HepG2 (cell line): ENCODE measurements at regions not wholly inside any gene's neighbourhood (a gene's known extent, or its start where the extent isn't known, plus 50 kb on each side); places are given as distances from the start of the nearest gene placed in this dataset.

Experiments
- ATAC-seq: fragments of 200-7000 bp; cut with Tn5 transposase; 3 replicates; pipeline ENCODE4 v1.9.1; 2020; ENCODE audit warnings: mild to moderate bottlenecking, moderate library complexity
- BruUV-seq: library from RNA; stranded (reverse); fragments of 400-500 nt; replicated peaks from 2 replicates; lab custom pipeline; 2021; lab: Mats Ljungman, UMichigan
- CTCF ChIA-PET: fragments of 300-600 bp; formaldehyde crosslinking; extraction: SDS; loops from one replicate; lab custom pipeline; 2021; ENCODE audit warnings: low total read pairs, inconsistent platforms, low intra/inter-chr PET ratio; lab: Yijun Ruan, JAX
- POLR2A ChIA-PET: fragments of 350-600 bp; sonication (Branson Sonifier 250); formaldehyde crosslinking; loops from one replicate; lab custom pipeline; 2020; ENCODE audit warnings: antibody characterized with exemption, inconsistent platforms; lab: Yijun Ruan, JAX
- DNase-seq: peaks from one replicate; pipeline ENCODE4 v3.0.0-alpha.2; 2015; ENCODE audit warnings: low spot score
- FAIRE-seq: peaks from 3 replicates; lab custom pipeline; 2011; peaks lifted over from hg19 to GRCh38; lab: Jason Lieb, UNC
- H2AFZ ChIP-seq: one replicate; pipeline ENCODE4 v1.6.1; 2011; ENCODE audit warnings: low read length, inconsistent platforms
- H3K27ac ChIP-seq: fragments of 300-600 bp; 3 replicates; pipeline ENCODE4 v1.8.0; 2011; ENCODE audit warnings: mixed run types, mild to moderate bottlenecking, mixed read lengths, low read length, inconsistent platforms; ENCODE audit not compliant: insufficient read depth; ENCODE audit errors: extremely low read length
- H3K27me3 ChIP-seq, 2 experiments: fragments of 200-600 bp in 1 of 2; 2 replicates in 1 of 2; 3 replicates in 1 of 2; pipeline versions ENCODE4 v1.6.0 to v1.8.0; 2011; ENCODE audit warnings: low read length in 2 of 2, mild to moderate bottlenecking in 2 of 2, moderate library complexity in 2 of 2, inconsistent platforms in 1 of 2; ENCODE audit not compliant: insufficient read depth in 2 of 2, control insufficient read depth in 1 of 2
- H3K36me3 ChIP-seq, 2 experiments: fragments of 200-600 bp in 1 of 2; replicated peaks in 1 of 2; 2 replicates in 1 of 2; 3 replicates in 1 of 2; pipeline versions ENCODE4 v1.5.1 to v1.8.0; 2011; ENCODE audit warnings: low read length in 2 of 2, inconsistent platforms in 1 of 2; ENCODE audit not compliant: insufficient read depth in 2 of 2, control insufficient read depth in 1 of 2
- H3K4me1 ChIP-seq: 2 replicates; pipeline ENCODE4 v1.5.1; 2012; ENCODE audit warnings: low read length, inconsistent platforms; ENCODE audit not compliant: insufficient read depth
- H3K4me2 ChIP-seq: 2 replicates; pipeline ENCODE4 v1.6.0; 2011; ENCODE audit warnings: low read depth, low read length, inconsistent platforms
- H3K4me3 ChIP-seq, 3 experiments: fragments of 200-600 bp in 1 of 3; sonication (generic), shearing (Covaris generic) in 1 of 3; replicated peaks in 1 of 3; 2 replicates each; pipeline ENCODE4 v1.5.1; 2011 to 2016; ENCODE audit warnings: low read length in 3 of 3, inconsistent platforms in 2 of 3, low read depth in 2 of 3, mild to moderate bottlenecking in 2 of 3, control low read depth in 1 of 3, mixed read lengths in 1 of 3; ENCODE audit not compliant: insufficient read depth in 1 of 3
- H3K79me2 ChIP-seq: one replicate; pipeline ENCODE4 v1.6.1; 2011; ENCODE audit warnings: low read length, inconsistent platforms; ENCODE audit not compliant: insufficient read depth
- H3K9ac ChIP-seq: 2 replicates; pipeline ENCODE4 v1.6.0; 2011; ENCODE audit warnings: mild to moderate bottlenecking, low read depth, low read length, inconsistent platforms; ENCODE audit not compliant: insufficient read depth
- H3K9me3 ChIP-seq: 2 replicates; pipeline ENCODE4 v1.5.1; 2012; ENCODE audit warnings: mild to moderate bottlenecking, low read length
- H4K20me1 ChIP-seq: 2 replicates; pipeline ENCODE4 v1.6.0; 2011; ENCODE audit warnings: inconsistent platforms, mild to moderate bottlenecking, low read length, moderate library complexity; ENCODE audit not compliant: insufficient read depth
- CBX2 ChIP-seq, 2 experiments: fragments of 200-600 bp in 1 of 2; sonication (generic); formaldehyde crosslinking in 1 of 2; IDR thresholded peaks; 2 replicates each; pipeline versions ENCODE4 v1.7.0 to v1.8.1; 2018 to 2022; ENCODE audit warnings: low read depth in 2 of 2, low read length in 1 of 2, mild to moderate bottlenecking in 1 of 2, missing genetic modification reagents in 1 of 2
- GFI1 ChIP-seq: sonication (generic); formaldehyde crosslinking; IDR thresholded peaks from 2 replicates; pipeline ENCODE4 v1.5.0; 2020; ENCODE audit warnings: missing genetic modification reagents, mild to moderate bottlenecking, borderline replicate concordance
- IRX3 ChIP-seq: sonication (generic); formaldehyde crosslinking; IDR thresholded peaks from 2 replicates; pipeline ENCODE4 v1.8.1; 2023; ENCODE audit warnings: mild to moderate bottlenecking, low read depth, missing genetic modification reagents, borderline replicate concordance
- NFYB ChIP-seq: sonication (generic); formaldehyde crosslinking; IDR thresholded peaks from 2 replicates; pipeline ENCODE4 v1.4.0; 2020; ENCODE audit warnings: missing genetic modification reagents
- RFXAP ChIP-seq: sonication (generic); formaldehyde crosslinking; IDR thresholded peaks from 2 replicates; pipeline ENCODE4 v1.4.0; 2020; ENCODE audit warnings: missing genetic modification reagents, borderline replicate concordance
- SMYD3 ChIP-seq: sonication (generic); formaldehyde crosslinking; IDR thresholded peaks from 2 replicates; pipeline ENCODE4 v1.8.1; 2023; ENCODE audit warnings: mild to moderate bottlenecking, missing genetic modification reagents
- TAF1 ChIP-seq: sonication (generic); formaldehyde crosslinking; IDR thresholded peaks from 2 replicates; pipeline ENCODE4 v1.4.0; 2020; ENCODE audit warnings: missing genetic modification reagents
- TARDBP ChIP-seq: sonication (generic); formaldehyde crosslinking; IDR thresholded peaks from 2 replicates; pipeline ENCODE4 v1.8.0; 2022; ENCODE audit warnings: mild to moderate bottlenecking, missing genetic modification reagents
- ZNF263 ChIP-seq: sonication (generic); formaldehyde crosslinking; IDR thresholded peaks from 2 replicates; pipeline ENCODE4 v1.4.0; 2020; ENCODE audit warnings: missing genetic modification reagents
- ZNF558 ChIP-seq: sonication (generic); formaldehyde crosslinking; IDR thresholded peaks from 2 replicates; pipeline ENCODE4 v1.9.0; 2022; ENCODE audit warnings: mild to moderate bottlenecking, missing genetic modification reagents, borderline replicate concordance
- ZNF598 ChIP-seq: sonication (generic); formaldehyde crosslinking; IDR thresholded peaks from 2 replicates; pipeline ENCODE4 v1.5.1; 2020; ENCODE audit warnings: mild to moderate bottlenecking, missing genetic modification reagents, borderline replicate concordance
- ZNF879 ChIP-seq: sonication (generic); formaldehyde crosslinking; IDR thresholded peaks from 2 replicates; pipeline ENCODE4 v1.8.1; 2023; ENCODE audit warnings: missing genetic modification reagents
- ZSCAN22 ChIP-seq: sonication (generic); formaldehyde crosslinking; IDR thresholded peaks from 2 replicates; pipeline ENCODE4 v1.4.0; 2020; ENCODE audit warnings: mild to moderate bottlenecking, missing genetic modification reagents
- ZSCAN29 ChIP-seq: sonication (generic); formaldehyde crosslinking; conservative IDR thresholded peaks from 2 replicates; pipeline ENCODE4 v1.4.0; 2020; ENCODE audit warnings: mild to moderate bottlenecking, missing genetic modification reagents
- WGBS: methylation state at CpG from one replicate; pipeline ENCODE4 v1.1.6; 2017; ENCODE audit warnings: low lambda C conversion rate; 5-methylcytosine and 5-hydroxymethylcytosine counted together
- in situ Hi-C: cut with HindIII; loops from 2 replicates; pipeline ENCODE4 v1.10.0; 2017; ENCODE audit warnings: low pct_unique_long_range_greater_than_20kb; ENCODE audit not compliant: extremely low pct_ligation_motif_present
- intact Hi-C: fragments of 100-400 bp; cut with micrococcal nuclease; formaldehyde crosslinking; loops from one replicate; pipeline ENCODE4 v1.10.0; 2022; ENCODE audit not compliant: unreplicated experiment
- TF ChIP-seq, protein P1 (sequence below): sonication (generic); formaldehyde crosslinking; IDR thresholded peaks from 2 replicates; pipeline ENCODE4 v1.4.0; 2020; ENCODE audit warnings: missing genetic modification reagents, borderline replicate concordance
- TF ChIP-seq, protein P2 (sequence below): sonication (generic); formaldehyde crosslinking; conservative IDR thresholded peaks from 2 replicates; pipeline ENCODE4 v1.4.0; 2020; ENCODE audit warnings: missing genetic modification reagents
- TF ChIP-seq, protein P3 (sequence below): sonication (generic); formaldehyde crosslinking; IDR thresholded peaks from 2 replicates; pipeline ENCODE4 v1.8.0; 2022; ENCODE audit warnings: mild to moderate bottlenecking, missing genetic modification reagents; ENCODE audit not compliant: insufficient replicate concordance

DNA sequence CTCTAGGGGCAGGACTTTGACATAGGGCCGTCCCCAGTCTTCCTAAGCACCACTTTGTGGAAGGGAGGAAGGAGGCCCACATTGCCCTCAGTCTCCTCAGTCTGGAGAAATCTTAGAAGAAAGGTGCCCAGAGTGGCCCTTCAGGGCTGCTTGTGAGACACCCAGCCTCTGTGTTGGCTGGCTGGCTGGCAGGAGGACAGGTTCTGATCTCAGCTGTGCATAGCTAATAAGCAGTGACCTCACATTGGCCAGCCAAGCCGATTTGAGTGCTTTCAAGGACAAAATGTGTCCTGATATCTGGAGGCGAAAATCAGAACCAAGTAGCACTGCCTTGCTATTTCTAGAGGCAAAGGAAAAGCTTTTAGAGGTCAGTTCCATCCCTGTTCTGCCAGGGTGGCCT lies 211.5 kb downstream of the BCOR start (continued):
- TF ChIP-seq, protein P1, sequence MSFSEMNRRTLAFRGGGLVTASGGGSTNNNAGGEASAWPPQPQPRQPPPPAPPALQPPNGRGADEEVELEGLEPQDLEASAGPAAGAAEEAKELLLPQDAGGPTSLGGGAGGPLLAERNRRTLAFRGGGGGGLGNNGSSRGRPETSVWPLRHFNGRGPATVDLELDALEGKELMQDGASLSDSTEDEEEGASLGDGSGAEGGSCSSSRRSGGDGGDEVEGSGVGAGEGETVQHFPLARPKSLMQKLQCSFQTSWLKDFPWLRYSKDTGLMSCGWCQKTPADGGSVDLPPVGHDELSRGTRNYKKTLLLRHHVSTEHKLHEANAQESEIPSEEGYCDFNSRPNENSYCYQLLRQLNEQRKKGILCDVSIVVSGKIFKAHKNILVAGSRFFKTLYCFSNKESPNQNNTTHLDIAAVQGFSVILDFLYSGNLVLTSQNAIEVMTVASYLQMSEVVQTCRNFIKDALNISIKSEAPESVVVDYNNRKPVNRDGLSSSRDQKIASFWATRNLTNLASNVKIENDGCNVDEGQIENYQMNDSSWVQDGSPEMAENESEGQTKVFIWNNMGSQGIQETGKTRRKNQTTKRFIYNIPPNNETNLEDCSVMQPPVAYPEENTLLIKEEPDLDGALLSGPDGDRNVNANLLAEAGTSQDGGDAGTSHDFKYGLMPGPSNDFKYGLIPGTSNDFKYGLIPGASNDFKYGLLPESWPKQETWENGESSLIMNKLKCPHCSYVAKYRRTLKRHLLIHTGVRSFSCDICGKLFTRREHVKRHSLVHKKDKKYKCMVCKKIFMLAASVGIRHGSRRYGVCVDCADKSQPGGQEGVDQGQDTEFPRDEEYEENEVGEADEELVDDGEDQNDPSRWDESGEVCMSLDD (CRISPR knock-in tag), result no peak
- TF ChIP-seq NFYB (CRISPR knock-in tag), result no peak
- TF ChIP-seq ZNF263 (CRISPR knock-in tag), result no peak
- TF ChIP-seq SMYD3 (CRISPR knock-in tag), result no peak
- TF ChIP-seq, protein P2, sequence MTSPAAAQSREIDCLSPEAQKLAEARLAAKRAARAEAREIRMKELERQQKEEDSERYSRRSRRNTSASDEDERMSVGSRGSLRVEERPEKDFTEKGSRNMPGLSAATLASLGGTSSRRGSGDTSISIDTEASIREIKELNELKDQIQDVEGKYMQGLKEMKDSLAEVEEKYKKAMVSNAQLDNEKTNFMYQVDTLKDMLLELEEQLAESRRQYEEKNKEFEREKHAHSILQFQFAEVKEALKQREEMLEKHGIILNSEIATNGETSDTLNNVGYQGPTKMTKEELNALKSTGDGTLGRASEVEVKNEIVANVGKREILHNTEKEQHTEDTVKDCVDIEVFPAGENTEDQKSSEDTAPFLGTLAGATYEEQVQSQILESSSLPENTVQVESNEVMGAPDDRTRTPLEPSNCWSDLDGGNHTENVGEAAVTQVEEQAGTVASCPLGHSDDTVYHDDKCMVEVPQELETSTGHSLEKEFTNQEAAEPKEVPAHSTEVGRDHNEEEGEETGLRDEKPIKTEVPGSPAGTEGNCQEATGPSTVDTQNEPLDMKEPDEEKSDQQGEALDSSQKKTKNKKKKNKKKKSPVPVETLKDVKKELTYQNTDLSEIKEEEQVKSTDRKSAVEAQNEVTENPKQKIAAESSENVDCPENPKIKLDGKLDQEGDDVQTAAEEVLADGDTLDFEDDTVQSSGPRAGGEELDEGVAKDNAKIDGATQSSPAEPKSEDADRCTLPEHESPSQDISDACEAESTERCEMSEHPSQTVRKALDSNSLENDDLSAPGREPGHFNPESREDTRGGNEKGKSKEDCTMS, result no peak
- no peak for TF ChIP-seq TAF1 (CRISPR knock-in tag)
- no peak for TF ChIP-seq IRX3
- TF ChIP-seq, all 625 proteins: peak for 0

DNA sequence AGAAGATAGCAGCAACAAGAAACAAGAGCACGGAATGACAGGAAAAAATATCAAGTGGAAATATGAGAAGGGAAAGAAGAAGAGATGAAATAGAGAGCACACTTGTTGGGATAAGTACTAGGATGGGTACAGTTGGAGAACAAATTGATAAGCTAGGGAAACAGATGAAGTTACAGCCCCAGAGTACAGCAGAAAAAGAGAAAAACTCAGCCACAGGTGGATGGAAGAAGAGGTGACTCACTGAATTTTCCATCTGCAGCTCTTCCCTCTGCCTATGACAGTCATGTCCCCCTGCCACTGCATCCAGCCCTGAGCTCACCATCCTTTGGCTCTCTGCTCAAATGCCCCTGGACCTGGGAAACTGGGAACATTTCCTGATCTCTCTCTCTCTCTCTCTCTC lies 209.0 kb downstream of the BCOR start:
- no peak overlapping the region for H3K27ac ChIP-seq
- no peaks in the 10 kb centered on the region for H3K4me1 ChIP-seq
- H4K20me1 ChIP-seq, result no peaks in the 10 kb centered on the region
- H3K4me3 ChIP-seq, result no peak overlapping the region
- no peak overlapping the region for H3K9ac ChIP-seq
- DNase-seq (no peak), FAIRE-seq (no peak), ATAC-seq (no peak)
- no TSS peak for BruUV-seq
- ChIA-PET POLR2A (no interaction called here), CTCF (no interaction called here)
- in situ Hi-C loops (no loop called here), intact Hi-C loops (no loop called here)
- H3K4me2 ChIP-seq, result no peak overlapping the region
- H3K79me2 ChIP-seq, result no peaks in the 10 kb centered on the region
- H3K36me3 ChIP-seq, result no peaks in the 10 kb centered on the region
- no peaks in the 10 kb centered on the region for H3K9me3 ChIP-seq
- no peaks in the 10 kb centered on the region for H3K27me3 ChIP-seq
- no peak overlapping the region for H2AFZ ChIP-seq
- 59% methylated on average over 1 of the region's 1 CpG for WGBS
- TF ChIP-seq CBX2 (IDR thresholded peaks at IDR 0.05; ENCODE audit: low read depth, low read length) (no peak), CBX2 (CRISPR knock-in tag; IDR thresholded peaks at IDR 0.05; ENCODE audit: low read depth) (no peak), RFXAP (no peak), ZSCAN22 (CRISPR knock-in tag) (no peak), ZNF879 (CRISPR knock-in tag) (no peak), ZSCAN29 (CRISPR knock-in tag) (no peak), GFI1 (CRISPR knock-in tag) (no peak), ZNF558 (CRISPR knock-in tag) (no peak), ZNF598 (no peak), TARDBP (CRISPR knock-in tag) (no peak)
- TF ChIP-seq, protein P3, sequence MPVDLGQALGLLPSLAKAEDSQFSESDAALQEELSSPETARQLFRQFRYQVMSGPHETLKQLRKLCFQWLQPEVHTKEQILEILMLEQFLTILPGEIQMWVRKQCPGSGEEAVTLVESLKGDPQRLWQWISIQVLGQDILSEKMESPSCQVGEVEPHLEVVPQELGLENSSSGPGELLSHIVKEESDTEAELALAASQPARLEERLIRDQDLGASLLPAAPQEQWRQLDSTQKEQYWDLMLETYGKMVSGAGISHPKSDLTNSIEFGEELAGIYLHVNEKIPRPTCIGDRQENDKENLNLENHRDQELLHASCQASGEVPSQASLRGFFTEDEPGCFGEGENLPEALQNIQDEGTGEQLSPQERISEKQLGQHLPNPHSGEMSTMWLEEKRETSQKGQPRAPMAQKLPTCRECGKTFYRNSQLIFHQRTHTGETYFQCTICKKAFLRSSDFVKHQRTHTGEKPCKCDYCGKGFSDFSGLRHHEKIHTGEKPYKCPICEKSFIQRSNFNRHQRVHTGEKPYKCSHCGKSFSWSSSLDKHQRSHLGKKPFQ (CRISPR knock-in tag), result no peak
